Suprapubic skin (tissue), 3 donors: ENCODE measurements at regions not wholly inside any gene's neighbourhood (a gene's known extent, or its start where the extent isn't known, plus 50 kb on each side); places are given as distances from the start of the nearest gene placed in this dataset.

Experiments
- POLR2A ChIP-seq, 2 donors: fragments of 450-650 bp; IDR thresholded peaks; one replicate each; pipeline ENCODE4 v1.6.1; 2017; ENCODE audit warnings: antibody characterized with exemption in 2 of 2, mild to moderate bottlenecking in 2 of 2, moderate library complexity in 2 of 2
- TF ChIP-seq, protein P1 (sequence below), 2 donors: fragments of 200-600 bp in 1 of 2; fragments of 450-650 bp in 1 of 2; sonication (generic) in 1 of 2; IDR thresholded peaks; one replicate each; pipeline ENCODE4 v1.5.1; 2016 to 2019; ENCODE audit warnings: antibody characterized with exemption in 2 of 2, mild to moderate bottlenecking in 1 of 2, moderate library complexity in 1 of 2

DNA sequence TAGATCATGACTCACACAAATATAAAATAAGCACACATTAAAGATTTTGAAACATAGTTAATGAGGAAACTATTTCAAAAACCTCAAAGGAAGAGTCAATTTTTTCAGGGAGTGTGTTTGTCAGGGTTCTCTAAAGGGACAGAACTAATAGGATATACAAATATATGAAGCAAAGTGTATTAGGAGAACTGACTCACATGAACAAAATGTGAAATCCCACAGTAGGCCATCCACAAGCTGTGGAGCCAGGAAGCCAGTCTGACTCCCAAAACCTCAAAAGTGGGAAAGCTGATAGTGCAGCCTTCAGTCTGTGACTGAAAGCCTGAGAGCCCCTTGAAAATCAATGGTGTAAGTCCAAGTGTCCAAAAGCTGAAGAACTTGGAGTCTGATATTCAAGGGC is 898.0 kb upstream of the EYS start:
- no peak for TF ChIP-seq POLR2A (IDR thresholded peaks at IDR 0.05)
- TF ChIP-seq, protein P1, sequence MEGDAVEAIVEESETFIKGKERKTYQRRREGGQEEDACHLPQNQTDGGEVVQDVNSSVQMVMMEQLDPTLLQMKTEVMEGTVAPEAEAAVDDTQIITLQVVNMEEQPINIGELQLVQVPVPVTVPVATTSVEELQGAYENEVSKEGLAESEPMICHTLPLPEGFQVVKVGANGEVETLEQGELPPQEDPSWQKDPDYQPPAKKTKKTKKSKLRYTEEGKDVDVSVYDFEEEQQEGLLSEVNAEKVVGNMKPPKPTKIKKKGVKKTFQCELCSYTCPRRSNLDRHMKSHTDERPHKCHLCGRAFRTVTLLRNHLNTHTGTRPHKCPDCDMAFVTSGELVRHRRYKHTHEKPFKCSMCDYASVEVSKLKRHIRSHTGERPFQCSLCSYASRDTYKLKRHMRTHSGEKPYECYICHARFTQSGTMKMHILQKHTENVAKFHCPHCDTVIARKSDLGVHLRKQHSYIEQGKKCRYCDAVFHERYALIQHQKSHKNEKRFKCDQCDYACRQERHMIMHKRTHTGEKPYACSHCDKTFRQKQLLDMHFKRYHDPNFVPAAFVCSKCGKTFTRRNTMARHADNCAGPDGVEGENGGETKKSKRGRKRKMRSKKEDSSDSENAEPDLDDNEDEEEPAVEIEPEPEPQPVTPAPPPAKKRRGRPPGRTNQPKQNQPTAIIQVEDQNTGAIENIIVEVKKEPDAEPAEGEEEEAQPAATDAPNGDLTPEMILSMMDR (IDR thresholded peaks at IDR 0.05), result no peak
